Transverse colon (tissue), 4 donors: ENCODE measurements at regions not wholly inside any gene's neighbourhood (a gene's known extent, or its start where the extent isn't known, plus 50 kb on each side); places are given as distances from the start of the nearest gene placed in this dataset.

Experiments
- DNase-seq: peaks from one replicate; pipeline ENCODE4 v3.0.0-alpha.2; 2019
- H3K27ac ChIP-seq, 4 donors: fragments of 200-600 bp; sonication (generic); 2 replicates each; pipeline ENCODE4 v1.5.1; 2016 to 2018; ENCODE audit warnings: inconsistent platforms in 4 of 4
- H3K27me3 ChIP-seq: fragments of 200-600 bp; sonication (generic); 2 replicates; pipeline ENCODE4 v1.5.1; 2017; ENCODE audit warnings: inconsistent platforms
- H3K36me3 ChIP-seq, 4 donors: fragments of 200-600 bp; sonication (generic); 2 replicates each; pipeline ENCODE4 v1.5.1; 2017 to 2019; ENCODE audit warnings: inconsistent platforms in 4 of 4
- H3K4me1 ChIP-seq, 4 donors: fragments of 200-600 bp; sonication (generic); 2 replicates each; pipeline ENCODE4 v1.5.1; 2017 to 2020; ENCODE audit warnings: inconsistent platforms in 4 of 4
- H3K4me3 ChIP-seq, 4 donors: fragments of 200-600 bp; sonication (generic); 1 replicate in 1 of 4; 2 replicates in 3 of 4; pipeline versions ENCODE4 v1.5.1 to v1.6.1; 2017 to 2019; ENCODE audit warnings: inconsistent platforms in 4 of 4
- H3K9me3 ChIP-seq, 2 donors: fragments of 200-600 bp; sonication (generic); 2 replicates each; pipeline ENCODE4 v1.5.1; 2017 to 2019; ENCODE audit warnings: inconsistent platforms in 2 of 2
- EP300 ChIP-seq: sonication (generic); formaldehyde crosslinking; IDR thresholded peaks from one replicate; pipeline ENCODE4 v1.6.1; 2017; ENCODE audit warnings: antibody characterized with exemption, low read depth
- POLR2A ChIP-seq: fragments of 450-650 bp; IDR thresholded peaks from one replicate; pipeline ENCODE4 v1.6.1; 2016; ENCODE audit warnings: antibody characterized with exemption, mild to moderate bottlenecking, moderate library complexity
- POLR2AphosphoS5 ChIP-seq, 3 donors: sonication (generic); formaldehyde crosslinking; IDR thresholded peaks; one replicate each; pipeline ENCODE4 v1.6.1; 2016; ENCODE audit warnings: antibody characterized with exemption in 3 of 3
- WGBS, 2 donors: methylation state at CpG; one replicate each; pipeline ENCODE4 v1.1.5; 2018; ENCODE audit warnings: low coverage in 1 of 2; 5-methylcytosine and 5-hydroxymethylcytosine counted together
- in situ Hi-C, 4 donors: fragments of 200-750 bp; cut with MboI; loops; one replicate each; pipeline versions ENCODE4 v1.15.0 to v1.15.1; 2017; ENCODE audit warnings: low sequenced_read_pairs in 3 of 4, low pct_ligation_motif_present in 1 of 4, low pct_unique_long_range_greater_than_20kb in 1 of 4
- intact Hi-C: fragments of 100-400 bp; cut with DNase I; formaldehyde crosslinking; loops from one replicate; pipeline ENCODE4 v1.15.1; 2023; ENCODE audit warnings: low total_unique reads
- TF ChIP-seq, protein P1 (sequence below), 5 experiments: fragments of 200-600 bp in 3 of 5; fragments of 450-650 bp in 2 of 5; sonication (generic) in 3 of 5; IDR thresholded peaks; 1 replicate in 2 of 5; 2 replicates in 3 of 5; pipeline ENCODE4 v1.5.1; 2016 to 2017; ENCODE audit warnings: antibody characterized with exemption in 5 of 5, inconsistent platforms in 3 of 5, mild to moderate bottlenecking in 2 of 5, moderate library complexity in 1 of 5

DNA sequence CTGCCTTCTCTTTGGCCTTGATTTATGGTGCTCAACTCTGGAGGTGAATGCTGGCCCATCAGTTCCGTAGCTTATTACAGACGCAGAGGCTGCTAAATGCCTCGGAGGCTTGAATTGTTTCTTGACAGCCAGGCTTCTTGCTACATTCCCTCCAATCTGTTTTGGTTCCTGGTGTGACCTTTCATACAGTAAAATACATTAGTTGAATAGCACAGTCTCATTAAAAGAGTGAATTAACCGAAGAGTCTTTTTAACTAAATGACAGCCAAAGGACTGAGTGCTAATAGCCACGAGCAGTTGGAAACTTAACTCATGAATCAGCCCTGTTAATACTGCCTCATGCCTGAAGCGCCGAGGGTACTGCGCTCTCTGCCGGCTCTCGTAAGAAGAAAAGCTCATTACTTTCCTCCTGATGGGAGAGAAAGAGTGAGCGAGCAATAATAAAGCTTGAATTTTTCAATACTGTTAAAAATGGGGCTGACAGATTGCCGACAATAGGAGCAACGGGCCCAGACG is 236.4 kb upstream of the GPR26 start:
- H3K27ac ChIP-seq: no peak overlapping the region
- H3K27me3 ChIP-seq: peaks cover 27% of the 10 kb centered on the region
- WGBS, 2 donors: 48 to 70% methylated on average over 9 to 14 of the region's 14 CpGs
- TF ChIP-seq, protein P1, sequence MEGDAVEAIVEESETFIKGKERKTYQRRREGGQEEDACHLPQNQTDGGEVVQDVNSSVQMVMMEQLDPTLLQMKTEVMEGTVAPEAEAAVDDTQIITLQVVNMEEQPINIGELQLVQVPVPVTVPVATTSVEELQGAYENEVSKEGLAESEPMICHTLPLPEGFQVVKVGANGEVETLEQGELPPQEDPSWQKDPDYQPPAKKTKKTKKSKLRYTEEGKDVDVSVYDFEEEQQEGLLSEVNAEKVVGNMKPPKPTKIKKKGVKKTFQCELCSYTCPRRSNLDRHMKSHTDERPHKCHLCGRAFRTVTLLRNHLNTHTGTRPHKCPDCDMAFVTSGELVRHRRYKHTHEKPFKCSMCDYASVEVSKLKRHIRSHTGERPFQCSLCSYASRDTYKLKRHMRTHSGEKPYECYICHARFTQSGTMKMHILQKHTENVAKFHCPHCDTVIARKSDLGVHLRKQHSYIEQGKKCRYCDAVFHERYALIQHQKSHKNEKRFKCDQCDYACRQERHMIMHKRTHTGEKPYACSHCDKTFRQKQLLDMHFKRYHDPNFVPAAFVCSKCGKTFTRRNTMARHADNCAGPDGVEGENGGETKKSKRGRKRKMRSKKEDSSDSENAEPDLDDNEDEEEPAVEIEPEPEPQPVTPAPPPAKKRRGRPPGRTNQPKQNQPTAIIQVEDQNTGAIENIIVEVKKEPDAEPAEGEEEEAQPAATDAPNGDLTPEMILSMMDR (IDR thresholded peaks at IDR 0.05): no peak
- TF ChIP-seq EP300: no peak
- no peak for TF ChIP-seq POLR2AphosphoS5 (IDR thresholded peaks at IDR 0.05)
- TF ChIP-seq POLR2A: no peak
- intact Hi-C loops: no loop called here
- H3K4me3 ChIP-seq: no peak overlapping the region
- H3K4me1 ChIP-seq: no peaks in the 10 kb centered on the region
- H3K9me3 ChIP-seq: no peaks in the 10 kb centered on the region
- in situ Hi-C loops: no loop called here
- DNase-seq: no peak
- H3K36me3 ChIP-seq: no peaks in the 10 kb centered on the region

DNA sequence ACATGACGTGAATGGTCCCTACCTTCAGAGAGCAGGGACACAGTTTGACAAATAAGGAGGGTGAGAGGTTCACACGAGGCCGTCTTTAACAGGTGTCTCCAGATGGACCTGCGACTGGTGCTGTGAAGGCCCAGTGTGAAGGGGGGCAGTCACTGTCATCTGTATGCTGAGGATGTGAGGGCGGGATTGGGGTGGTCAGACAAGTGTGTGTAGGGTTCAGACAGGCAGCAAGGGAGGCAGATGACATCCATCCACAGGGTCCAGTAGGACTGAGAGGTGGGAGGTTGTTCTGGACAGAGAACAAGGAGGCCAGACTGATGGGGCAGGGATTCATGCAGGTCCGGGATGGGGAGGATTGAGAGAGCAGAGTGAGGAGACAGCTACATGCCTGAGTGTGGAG is 232.6 kb upstream of the GPR26 start:
- no peaks in the 10 kb centered on the region for H3K9me3 ChIP-seq
- H3K4me1 ChIP-seq: no peaks in the 10 kb centered on the region
- 74 to 85% methylated on average over 5 to 6 of the region's 6 CpGs for WGBS, 2 donors
- TF ChIP-seq POLR2AphosphoS5 (IDR thresholded peaks at IDR 0.05) (no peak), EP300 (no peak), POLR2A (no peak)
- TF ChIP-seq, protein P1 (IDR thresholded peaks at IDR 0.05): no peak
- no peaks in the 10 kb centered on the region for H3K36me3 ChIP-seq
- H3K4me3 ChIP-seq: no peak overlapping the region
- DNase-seq: no peak
- in situ Hi-C loops (no loop called here), intact Hi-C loops (no loop called here)
- peaks cover 20% of the 10 kb centered on the region for H3K27me3 ChIP-seq
- H3K27ac ChIP-seq: no peak overlapping the region

DNA sequence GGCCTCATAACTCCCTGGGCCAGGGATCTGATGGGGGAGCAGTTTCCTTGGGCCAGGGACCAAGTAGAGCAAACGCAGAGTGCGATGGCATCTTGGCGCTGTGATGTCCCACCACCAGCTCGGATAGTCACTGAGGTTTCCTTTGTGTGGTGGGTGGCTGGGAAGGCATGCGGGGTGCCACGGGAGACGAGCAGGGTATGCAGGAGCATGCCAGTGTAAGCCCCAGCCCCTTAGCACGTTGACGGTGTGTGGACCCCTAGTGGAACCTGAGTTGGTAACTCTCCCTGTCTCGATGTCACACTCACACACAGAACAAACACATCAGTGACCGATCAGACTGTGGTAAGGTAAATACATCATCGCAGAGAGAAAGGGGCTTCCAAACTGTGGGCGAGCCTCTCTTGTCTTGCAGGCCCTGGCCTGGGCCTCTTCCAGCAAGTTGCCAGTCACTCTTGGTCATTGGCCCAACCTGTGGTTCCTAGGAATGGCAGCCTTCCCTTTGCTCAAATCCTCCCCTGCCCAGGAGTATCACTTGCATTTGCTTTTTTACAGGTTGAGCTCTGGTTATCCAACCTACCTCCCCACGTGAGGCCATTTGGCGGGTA is 231.6 kb upstream of the GPR26 start:
- H3K27ac ChIP-seq: no peak overlapping the region
- in situ Hi-C loops: no loop called here
- DNase-seq: no peak
- H3K9me3 ChIP-seq: no peaks in the 10 kb centered on the region
- no peaks in the 10 kb centered on the region for H3K4me1 ChIP-seq
- peaks cover 10% of the 10 kb centered on the region for H3K27me3 ChIP-seq
- WGBS, 2 donors: 86 to 92% methylated on average over 2 to 15 of the region's 15 CpGs
- H3K4me3 ChIP-seq: no peak overlapping the region
- TF ChIP-seq POLR2AphosphoS5 (IDR thresholded peaks at IDR 0.05): no peak
- TF ChIP-seq POLR2A: no peak
- TF ChIP-seq, protein P1 (IDR thresholded peaks at IDR 0.05): no peak
- TF ChIP-seq EP300: no peak
- H3K36me3 ChIP-seq: no peaks in the 10 kb centered on the region
- intact Hi-C loops: no loop called here

DNA sequence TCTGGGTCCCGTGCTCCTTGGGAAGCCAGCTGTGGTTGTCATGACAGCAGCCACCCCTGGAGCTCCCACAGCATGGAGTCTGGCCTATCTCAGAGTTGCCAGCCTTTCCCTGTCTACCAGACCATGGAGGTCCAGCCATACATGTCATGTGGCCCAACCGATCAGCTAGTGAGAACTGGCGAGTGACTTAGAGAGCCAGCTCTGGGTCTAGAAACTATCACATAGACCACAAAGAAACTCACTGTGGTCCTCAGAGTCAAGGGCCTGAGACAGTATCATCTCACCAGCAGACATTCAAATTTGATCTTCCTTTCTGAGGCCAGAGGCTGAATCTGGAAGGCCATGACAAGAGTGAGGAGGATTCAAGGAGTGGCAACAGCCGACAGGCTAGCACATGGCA is 223.3 kb upstream of the GPR26 start:
- 60 to 79% methylated on average over 1 to 4 of the region's 4 CpGs for WGBS, 2 donors

More for the DNA sequence above, 223.3 kb upstream of the GPR26 start:
- no peak overlapping the region for H3K27ac ChIP-seq
- DNase-seq: no peak
- no peaks in the 10 kb centered on the region for H3K27me3 ChIP-seq
- no peaks in the 10 kb centered on the region for H3K9me3 ChIP-seq
- no peaks in the 10 kb centered on the region for H3K4me1 ChIP-seq
- no peak overlapping the region for H3K4me3 ChIP-seq
- TF ChIP-seq POLR2AphosphoS5 (IDR thresholded peaks at IDR 0.05) (no peak), POLR2A (no peak), EP300 (no peak)
- TF ChIP-seq, protein P1 (IDR thresholded peaks at IDR 0.05): no peak
- H3K36me3 ChIP-seq: no peaks in the 10 kb centered on the region
- in situ Hi-C loops (no loop called here), intact Hi-C loops (no loop called here)
